Heart left ventricle (tissue), 13 donors: ENCODE measurements at regions not wholly inside any gene's neighbourhood (a gene's known extent, or its start where the extent isn't known, plus 50 kb on each side); places are given as distances from the start of the nearest gene placed in this dataset.

ENCODE experiments used
- POLR2A ChIP-seq, 2 donors: fragments of 450-650 bp; IDR thresholded peaks; one replicate each; pipeline ENCODE4 v1.6.1; 2017; ENCODE audit warnings: antibody characterized with exemption in 2 of 2, mild to moderate bottlenecking in 2 of 2, moderate library complexity in 2 of 2
- TF ChIP-seq, protein P1 (sequence below), 12 donors: fragments of 200-600 bp; sonication (generic) in 4 of 12; IDR thresholded peaks; one replicate each; pipeline versions ENCODE4 v1.5.0 to v1.8.0; 2018 to 2022; ENCODE audit warnings: antibody characterized with exemption in 12 of 12, mild to moderate bottlenecking in 5 of 12
- donor health status: ischemic (EF 13 %, LVEDD 7.1; RV severe dilation, severe dysfunction).
- donor health status: DM: no; HTN: yes; CAD: no.
- donor health status: DM: no; HTN: no; CAD: no.
- donor health status: ischemic (EF 25% LVEDD 6.9; RV normal size, moderate dysfunction).
- donor health status: ischemic (EF 25% LVEDD 5.7; RV mildly dilated, moderate dysfunction).
- donor health status: ischemic (EF 35%, LVEDD 5.7; RV mildly dilated, moderate dysfunction).
- donor health status: nonischemic (EF 11% LVEDD 7.7; RV severe dilation, severe dysfunction).
- donor health status: DM: yes; HTN: yes; CAD: no.
- donor health status: PGD.
- donor health status: ischemic (EF 29% LVEDD 5.4; RV normal size, mild dysfunction).
- donor health status: nonischemic (EF 23%, LVEDD 6.1; RV moderate dilation, normal function).

DNA sequence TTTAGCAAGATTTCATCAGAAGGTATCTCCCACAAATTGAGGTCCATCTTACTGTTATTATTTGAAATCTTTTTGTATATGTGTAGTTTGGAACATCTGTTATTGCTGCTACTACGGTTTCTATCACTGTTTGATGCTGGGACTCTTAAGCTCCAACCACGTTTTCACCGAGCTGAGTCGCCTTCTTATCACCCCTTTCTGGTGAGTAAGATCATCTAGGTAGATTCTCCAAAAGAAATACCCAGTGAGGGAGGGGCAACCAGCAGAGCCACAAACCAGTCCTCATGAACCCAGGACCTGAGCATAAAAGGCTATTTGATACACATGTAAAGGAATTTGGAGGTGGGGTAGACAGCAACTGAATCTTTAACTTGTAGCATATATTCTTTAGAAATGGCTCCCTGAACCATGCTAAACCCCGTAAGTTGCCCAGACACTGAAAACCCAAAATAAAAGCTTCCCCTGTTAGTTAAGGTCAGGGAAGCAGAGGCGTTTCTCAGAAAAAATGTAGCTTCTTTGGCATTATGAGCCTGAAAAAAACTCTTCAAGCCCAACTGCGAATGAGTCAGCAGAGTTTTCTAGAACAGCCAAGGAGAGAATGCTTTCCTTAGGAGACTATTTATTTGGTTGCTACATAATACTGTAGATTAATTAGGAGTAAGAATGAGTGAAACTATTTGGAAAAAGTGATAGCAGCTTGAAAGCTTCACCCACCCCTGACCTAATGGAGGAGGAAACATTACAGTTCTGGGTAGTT, 53.8 kb upstream of the ATXN3L start:
- TF ChIP-seq, protein P1, sequence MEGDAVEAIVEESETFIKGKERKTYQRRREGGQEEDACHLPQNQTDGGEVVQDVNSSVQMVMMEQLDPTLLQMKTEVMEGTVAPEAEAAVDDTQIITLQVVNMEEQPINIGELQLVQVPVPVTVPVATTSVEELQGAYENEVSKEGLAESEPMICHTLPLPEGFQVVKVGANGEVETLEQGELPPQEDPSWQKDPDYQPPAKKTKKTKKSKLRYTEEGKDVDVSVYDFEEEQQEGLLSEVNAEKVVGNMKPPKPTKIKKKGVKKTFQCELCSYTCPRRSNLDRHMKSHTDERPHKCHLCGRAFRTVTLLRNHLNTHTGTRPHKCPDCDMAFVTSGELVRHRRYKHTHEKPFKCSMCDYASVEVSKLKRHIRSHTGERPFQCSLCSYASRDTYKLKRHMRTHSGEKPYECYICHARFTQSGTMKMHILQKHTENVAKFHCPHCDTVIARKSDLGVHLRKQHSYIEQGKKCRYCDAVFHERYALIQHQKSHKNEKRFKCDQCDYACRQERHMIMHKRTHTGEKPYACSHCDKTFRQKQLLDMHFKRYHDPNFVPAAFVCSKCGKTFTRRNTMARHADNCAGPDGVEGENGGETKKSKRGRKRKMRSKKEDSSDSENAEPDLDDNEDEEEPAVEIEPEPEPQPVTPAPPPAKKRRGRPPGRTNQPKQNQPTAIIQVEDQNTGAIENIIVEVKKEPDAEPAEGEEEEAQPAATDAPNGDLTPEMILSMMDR (IDR thresholded peaks at IDR 0.05): no peak
- TF ChIP-seq POLR2A (IDR thresholded peaks at IDR 0.05): no peak
